GM19035 (cell line): ENCODE measurements at regions not wholly inside any gene's neighbourhood (a gene's known extent, or its start where the extent isn't known, plus 50 kb on each side); places are given as distances from the start of the nearest gene placed in this dataset.
"Not testable (repeated sequence)": the region's sequence is repeated elsewhere in the genome, so short reads cannot be mapped to it uniquely, and the experiment has no call there.

Experiments used
- ATAC-seq: cut with Tn5 transposase; IDR thresholded peaks from one replicate; pipeline ENCODE4 v1.9.1; 2021; ENCODE audit not compliant: unreplicated experiment

DNA sequence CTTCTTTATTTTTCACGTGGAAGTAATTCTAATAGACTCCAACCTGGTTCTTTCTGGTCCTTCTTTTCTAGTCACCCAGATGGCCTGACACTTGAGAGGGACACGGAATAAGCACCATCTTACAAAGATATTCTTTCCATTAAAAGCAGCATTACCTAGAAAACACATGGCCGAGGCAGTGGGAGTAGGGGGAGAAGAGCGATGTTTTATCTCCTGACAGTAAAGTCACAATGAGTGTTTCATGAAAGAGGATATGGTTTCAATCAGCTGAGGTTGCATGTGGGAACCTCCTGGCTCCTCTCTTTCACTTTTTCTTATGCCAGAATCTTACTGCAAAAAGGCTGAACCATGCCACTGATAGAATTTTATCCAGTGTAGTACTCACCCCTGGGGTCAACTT lies 288.8 kb upstream of the SPAG17 start:
- no peak for ATAC-seq

DNA sequence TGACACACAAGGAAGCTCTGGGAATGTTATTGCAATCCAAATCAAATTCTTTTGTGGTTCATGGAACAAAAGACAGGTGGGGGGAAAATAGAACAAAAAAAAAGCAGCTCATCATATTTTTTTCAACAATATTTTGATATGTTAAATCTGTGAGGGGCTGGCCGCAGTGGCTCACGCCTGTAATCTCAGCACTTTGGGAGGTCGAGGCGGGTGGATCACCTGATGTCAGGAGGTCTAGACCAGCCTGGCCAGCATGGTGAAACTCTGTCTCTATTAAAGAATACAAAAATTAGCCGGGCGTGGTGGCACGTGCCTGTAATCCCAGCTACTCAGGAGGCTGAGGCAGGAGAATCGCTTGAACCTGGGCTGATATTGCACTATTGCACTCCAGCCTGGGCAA lies 279.4 kb upstream of the SPAG17 start:
- ATAC-seq = not testable (repeated sequence)

DNA sequence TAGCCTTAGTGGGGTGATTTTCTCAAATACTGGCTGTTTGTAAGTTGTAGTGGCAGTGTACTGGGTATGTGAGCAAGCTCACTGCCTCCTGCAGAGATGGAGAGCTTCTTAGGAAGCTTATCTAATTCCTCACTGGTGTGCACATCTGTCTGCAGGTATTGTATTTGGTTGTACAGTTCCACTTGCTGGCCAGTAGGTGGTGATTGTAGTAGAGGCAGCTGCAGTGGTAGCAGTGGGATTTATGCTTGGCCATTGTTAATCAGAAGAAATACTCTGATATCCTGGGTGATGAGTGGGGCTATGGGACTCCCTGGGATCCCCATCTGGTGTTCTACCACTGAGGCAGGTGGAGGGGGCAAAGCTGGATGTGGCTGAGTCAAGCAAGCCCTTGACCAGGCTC lies 276.1 kb upstream of the SPAG17 start:
- no peak for ATAC-seq

DNA sequence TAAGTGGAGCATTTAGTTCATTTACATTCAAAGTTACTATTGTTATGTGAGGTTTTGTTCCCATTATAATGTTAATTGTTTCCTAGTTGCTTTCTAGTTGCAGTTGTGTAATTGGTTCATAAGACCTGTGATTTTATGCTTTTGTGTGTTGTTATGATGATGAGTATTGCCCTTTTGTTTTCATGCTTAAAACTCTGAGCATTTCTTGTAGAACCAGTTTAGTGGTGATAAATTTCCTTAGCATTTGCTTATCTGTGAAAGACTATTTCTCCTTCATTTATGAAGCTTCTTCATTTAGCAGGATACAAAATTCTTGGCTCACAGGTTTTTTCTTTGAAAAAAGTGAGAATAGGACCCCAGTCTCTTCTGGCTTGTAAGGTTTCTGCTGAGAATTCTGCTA lies 274.8 kb upstream of the SPAG17 start:
- no peak for ATAC-seq

DNA sequence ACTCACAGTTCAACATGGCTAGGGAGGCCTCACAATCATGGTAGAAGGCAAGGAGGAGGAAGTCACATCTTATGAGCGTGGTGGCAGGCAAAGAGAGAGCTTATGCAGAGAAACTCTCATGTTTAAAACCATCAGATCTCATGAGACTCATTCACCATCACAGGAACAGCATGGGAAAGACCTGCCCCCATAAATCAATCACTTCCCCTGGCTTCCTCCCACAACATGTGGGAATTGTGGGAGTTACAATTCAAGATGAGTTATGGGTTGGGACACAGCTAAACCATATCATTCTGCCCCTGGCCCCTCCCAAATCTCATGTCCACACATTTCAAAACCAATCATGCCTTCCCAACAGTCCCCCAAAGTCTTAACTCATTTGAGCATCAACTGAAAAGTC lies 268.8 kb upstream of the SPAG17 start:
- ATAC-seq = not testable (repeated sequence)

DNA sequence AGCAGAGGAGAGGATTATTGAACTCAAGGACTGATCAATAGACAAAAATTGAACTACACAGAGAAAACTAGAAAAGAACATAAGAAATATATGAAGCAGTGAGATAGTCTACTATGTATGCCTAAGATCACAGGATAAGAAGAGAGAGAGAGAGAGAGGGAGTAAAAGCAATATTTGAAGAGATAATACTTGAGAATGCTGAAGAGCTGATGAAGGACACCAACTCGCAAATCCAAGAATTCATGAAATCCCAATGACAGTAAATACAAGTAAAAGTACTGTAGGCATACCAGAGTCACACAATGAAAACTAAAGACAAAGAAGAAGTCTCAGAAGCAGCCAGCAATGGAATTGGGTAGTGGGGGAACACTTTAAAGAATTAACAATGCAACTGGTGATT lies 260.1 kb upstream of the SPAG17 start:
- no peak for ATAC-seq

DNA sequence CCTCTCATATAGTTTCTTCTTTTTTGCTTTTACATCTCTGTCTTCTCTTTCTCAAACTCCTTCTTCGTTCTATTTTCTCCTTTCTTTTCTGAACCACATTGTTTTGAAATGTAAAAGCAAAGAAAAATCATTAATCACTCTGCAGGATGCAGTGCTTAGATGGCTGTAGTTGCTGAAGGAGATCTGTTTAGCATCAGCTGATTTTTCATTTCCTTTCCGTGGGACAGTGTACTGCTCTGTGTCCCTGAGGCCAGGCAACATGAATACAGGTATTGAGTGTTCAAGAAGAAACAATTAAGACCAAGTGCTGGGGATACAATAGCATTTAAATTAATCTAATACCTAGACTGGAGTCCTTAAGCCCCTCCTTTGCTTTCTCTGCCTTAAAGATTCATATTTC lies 257.2 kb upstream of the SPAG17 start:
- no peak for ATAC-seq

DNA sequence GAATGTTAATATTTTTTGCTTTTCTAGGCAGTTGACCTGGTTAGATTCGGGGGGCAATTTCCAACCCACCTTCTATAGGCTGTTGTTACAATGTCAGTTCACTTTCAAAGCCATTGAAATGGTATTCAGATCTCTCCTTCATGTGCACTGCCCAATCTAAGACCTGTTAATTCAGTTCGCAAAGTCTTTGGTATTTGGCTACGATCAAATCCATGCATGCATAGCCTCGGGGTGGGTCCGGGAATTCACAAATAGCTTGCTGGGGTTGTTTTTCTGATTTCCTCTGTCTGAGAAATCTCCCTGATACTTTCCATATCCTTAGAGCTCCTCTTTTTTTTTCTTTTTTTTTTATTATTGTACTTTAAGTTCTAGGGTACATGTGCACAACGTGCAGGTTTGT lies 252.6 kb upstream of the SPAG17 start:
- no peak for ATAC-seq

DNA sequence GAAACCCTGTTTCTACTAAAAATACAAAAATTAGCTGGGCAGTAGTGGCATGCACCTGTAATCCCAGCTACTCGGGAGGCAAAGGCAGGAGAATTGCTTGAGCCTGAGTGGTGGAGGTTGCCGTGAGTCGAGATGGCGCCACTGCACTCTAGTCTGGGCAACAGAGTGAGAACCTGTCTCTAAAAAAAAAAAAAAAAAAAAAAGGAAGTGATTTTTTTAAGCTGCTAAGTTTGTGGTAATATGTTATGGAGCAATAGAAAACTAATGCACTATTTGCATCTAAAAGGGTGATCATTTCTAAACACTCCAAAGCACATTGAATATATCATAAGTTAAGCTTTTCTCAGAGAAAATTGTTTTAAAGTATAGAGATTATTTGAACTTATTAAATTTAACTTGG lies 244.8 kb upstream of the SPAG17 start:
- no peak for ATAC-seq

DNA sequence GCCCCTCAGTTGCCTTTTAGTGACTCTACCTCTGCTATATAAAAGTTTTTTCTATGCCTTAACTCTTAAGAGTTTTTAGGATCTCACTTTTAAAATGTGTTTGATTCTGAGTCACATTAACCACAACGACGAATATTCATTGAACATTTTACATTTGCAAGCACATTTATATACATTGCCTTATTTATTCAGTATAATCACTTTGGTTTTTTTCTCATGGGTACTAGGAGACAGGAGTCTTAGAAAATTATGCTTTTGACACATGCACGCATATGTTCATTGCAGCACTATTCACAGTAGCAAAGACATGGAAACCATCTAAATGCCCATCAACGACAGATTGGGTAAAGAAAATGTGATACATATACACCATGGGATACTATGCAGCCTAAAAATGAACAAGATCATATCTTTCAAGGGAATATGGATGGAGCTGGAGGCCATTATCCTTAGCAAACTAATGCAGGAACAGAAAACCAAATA lies 236.9 kb upstream of the SPAG17 start:
- no peak for ATAC-seq

DNA sequence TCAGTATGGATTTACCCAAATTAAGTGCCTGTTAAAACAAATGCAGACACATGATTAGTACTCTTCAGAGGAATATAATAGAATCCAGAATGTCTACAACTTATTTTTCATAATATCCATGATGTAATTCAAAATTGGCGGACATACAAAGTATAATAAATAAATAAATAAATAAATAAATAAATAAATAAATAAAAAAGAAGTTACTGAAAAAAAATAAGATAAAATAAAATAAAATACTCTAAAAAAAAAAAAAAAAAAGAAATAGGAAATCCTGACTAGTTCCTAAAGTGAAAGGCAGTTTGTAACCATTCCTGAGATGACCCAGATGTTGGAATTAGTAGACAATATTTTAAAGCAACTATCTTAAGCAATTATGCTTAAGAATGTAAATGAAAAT lies 219.0 kb upstream of the SPAG17 start:
- ATAC-seq = no peak

DNA sequence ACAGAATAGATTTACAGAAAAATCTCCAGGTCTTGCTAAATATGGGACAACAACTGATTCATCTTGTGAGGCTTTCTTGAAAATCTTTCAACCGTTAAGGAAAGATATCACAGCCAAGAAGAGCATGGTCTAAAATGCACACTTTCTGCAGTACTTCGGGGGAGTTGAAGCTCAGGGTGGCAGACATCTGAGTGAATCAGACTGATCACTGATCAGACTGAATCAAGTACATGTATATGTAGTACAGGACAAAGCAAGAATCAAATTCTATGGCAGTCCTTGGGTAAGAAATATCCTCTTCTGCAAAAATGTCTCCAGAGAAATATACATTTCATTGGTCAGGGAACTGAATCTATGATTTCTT lies 212.4 kb upstream of the SPAG17 start:
- no peak for ATAC-seq

DNA sequence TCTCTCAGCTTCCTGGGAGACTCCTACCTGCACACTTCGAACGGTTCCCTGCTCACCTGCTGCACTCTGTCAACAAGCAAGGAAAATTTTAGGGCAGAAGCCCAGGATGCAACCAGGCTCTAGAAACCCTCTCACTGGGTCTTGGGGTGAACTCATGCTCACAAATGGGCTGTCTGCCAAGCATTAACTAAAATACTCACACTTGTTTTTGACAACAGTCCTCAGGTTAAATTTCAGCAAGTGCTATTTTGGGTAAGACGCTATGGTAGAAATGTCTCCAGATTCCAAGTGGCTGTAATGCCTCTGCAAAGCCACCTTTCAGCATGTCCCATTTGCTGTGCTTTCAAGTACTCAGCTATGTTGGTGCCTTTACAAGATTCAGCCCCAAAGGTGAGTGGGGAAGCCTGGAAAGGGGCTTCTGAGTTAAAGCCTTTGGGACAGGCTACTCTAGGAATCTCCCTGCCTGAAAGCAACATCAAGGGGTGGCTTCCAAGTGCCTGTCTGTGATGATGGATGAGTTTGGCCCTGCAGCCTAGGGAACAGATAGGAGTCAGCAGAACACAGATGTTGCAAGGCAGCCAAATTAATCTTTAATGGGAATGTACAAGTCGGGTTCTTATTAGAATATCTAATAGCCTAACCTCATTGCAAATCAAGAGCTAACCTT lies 211.9 kb upstream of the SPAG17 start:
- no peak for ATAC-seq

DNA sequence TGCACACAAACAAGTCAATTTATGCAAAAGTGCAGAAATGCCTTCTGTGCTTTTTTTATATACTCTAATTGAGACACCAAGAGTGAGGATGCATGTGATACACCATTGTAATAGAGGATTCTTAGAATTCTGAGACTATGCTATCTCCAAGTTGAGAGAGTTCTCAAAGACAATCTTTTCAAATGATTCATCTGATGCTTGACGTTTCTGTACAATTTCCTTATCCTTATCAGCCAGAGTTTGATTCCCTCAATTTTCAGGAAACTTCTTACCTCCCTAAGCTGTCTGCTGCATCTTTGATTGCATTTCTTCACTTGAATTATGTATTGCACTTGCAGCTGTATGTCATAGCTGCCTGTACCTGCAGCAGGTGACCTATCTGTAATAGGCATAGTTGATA lies 211.3 kb upstream of the SPAG17 start:
- no peak for ATAC-seq

DNA sequence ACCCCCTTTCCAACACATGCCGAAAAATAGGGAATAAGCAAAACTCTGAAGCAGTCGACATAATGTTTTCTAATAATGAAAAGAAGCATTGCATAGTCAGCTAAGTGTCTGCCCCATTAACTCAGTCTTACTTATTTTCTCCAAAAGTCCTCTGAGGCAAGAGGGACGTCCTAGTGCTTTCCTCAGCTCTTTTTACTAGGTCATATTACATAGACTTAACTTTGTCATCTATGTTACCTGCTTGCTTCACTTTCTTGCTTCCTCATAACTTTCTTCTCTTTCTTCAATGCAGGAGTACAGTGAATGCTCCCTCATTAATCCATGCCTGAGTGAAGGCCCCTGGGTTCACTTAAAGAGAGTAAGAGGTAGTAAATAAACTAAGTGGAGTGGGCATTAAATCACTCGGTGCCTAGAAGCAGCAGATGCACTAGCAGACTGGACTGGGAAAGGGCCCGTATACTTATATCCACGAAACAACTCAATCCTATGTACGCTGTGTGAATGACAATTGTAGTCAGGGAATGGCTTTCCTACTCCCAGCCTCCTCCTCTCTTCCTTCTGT lies 210.5 kb upstream of the SPAG17 start:
- no peak for ATAC-seq

DNA sequence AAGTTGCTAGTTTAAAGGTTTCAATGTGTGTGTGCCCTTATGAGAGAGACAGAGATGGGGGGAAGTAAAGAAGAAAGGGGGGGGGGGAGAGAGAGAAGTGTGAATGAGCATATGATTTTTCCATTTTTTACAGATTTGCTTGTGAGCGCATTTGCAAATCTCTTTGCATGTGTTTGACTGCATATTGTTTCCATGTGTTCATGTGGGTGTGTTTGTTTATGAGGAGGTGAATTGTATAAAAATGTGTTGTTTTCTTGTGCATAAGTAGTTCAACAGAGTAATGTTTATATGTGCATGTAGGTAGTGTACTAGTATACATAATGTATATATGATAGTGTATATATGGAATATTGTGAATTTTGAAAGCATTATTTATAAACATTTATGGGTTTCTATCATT lies 205.9 kb upstream of the SPAG17 start:
- ATAC-seq = no peak

DNA sequence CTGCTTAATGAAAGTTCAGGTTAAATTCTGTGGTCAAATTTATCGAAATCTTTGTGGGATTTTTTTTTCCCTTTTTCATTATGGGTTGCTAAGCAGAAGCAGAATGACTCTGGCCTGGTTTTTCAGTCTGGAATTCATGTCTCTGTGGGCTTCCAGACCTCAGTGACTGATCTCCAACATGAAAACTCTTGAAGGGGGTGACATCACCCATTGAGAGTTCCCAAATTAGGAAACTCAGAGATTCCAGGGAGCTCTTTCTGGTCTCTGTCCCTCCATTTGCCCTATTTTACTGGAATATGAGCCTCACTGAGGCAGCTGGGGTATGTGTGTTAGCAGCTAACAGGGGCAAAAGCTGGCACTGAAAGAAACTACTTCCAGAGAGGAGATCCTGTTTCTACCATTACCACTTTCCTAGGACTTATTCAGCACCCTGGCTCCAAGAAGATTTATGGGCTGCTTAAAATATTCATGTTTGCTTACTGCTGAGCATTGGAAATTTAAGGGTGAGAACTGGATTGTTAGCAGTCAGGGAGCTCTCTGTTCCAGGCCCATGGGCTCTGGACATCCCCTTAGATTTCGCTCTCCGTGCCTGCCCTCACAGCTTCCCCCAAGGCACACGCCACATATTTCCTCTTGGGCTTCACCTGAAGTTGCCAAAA lies 203.4 kb upstream of the SPAG17 start:
- ATAC-seq = no peak

DNA sequence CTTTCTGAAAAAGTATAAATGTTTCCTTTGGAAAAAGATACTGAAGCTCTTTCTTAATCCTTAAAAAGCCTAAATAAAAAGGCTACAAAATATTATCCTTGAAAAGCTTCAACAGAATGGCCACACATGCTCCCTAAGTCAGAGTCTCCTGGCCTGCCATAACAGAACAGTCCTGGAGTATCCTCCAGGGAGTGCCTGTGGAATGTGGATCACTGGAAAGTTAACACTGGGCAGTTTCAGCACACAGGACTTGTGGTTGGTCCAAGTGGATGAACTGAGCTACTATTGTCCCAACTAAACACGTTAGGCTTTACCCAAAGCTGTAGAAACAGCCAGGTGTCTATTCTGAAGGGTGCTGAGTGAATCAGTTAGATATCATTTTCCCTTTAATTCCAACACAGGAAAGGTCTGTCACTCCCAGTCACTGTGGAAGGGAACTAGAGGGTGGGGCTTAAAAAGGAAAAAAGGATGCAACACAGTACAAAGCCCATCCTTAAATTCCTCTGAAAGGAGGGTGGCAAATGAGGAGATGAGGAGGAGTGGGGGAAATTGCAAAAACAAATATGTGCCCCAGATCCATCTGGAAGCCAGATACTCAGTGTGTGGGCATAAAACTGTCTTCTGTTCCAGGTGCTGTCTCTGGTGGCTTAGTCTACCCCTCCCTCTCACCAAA lies 196.3 kb upstream of the SPAG17 start:
- no peak for ATAC-seq

DNA sequence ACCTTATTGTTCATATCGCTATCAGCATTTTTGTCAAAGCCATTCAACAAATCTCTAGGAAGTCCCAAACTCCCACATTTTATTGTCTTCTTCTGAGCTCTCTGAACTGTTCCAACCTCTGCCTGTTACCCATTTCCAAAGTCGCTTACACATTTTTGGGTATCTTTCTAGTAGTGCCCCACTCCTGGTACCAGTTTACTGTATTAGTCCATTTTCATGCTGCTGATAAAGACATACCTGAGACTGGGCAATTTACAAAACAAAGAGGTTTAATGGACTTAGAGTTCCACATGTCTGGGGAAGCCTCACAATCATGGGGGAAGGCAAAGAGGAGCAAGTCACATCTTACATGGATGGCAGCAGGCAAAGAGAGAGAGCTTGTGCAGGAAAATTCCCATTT lies 192.2 kb upstream of the SPAG17 start:
- not testable (repeated sequence) for ATAC-seq

DNA sequence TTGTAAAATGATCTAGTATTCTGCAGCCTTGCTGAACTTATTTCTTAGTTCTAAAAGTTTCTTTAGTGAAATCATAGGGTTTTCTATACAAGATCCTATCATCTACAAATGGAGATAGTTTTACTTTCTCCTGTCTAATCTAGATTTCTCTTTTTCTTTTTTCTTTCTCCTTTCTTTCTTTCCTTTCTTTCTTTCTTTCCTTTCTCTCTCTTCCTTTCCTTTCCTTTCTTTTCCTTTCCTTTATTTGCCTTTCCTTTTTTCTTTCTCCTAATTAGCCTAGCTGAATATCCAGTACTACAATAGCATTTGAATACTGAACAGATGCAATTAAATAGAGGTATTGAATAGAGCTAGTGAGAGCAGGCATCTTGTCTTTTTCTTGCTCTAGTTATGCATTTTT lies 186.6 kb upstream of the SPAG17 start:
- no peak for ATAC-seq

DNA sequence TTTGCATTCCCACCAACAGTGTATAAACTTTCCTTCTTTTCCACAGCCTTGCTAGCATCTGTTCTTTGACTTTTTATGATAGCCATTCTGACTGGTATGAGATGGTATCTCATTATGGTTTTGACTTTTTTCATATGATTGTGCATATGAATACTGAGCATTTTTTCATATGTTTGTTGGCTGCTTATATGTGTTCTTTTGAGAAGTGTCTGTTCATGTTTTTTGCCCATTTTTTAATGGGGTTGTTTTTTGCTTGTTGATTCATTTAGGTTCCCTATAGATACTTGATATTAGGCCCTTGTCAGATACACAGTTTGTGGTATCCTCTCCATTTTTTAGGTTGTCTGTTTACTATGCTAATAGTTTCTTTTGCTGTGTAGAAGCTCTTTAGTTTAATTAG lies 185.8 kb upstream of the SPAG17 start:
- ATAC-seq = no peak

DNA sequence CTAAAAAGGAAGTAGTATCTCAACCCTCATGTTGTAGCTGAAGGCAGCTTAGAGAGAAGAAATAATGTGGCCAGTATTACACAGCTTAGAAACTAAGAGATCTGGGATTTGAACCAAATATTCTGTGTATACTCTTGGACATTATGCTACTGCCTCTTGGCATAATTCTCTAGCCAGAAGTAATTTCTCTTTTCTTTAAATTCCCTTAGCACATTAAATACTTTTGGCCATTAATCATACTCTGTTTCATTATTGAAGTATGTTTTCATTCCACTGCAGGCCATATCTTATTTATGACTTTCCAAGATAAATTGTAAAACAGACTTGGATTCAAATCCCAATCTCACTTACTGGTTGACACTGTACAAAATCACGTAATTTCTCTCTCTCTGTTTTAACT lies 181.3 kb upstream of the SPAG17 start:
- ATAC-seq = no peak
